Adrenal gland (tissue), 9 donors: ENCODE measurements at regions not wholly inside any gene's neighbourhood (a gene's known extent, or its start where the extent isn't known, plus 50 kb on each side); places are given as distances from the start of the nearest gene placed in this dataset.

ENCODE experiments used
- DNase-seq, 7 donors: peaks; one replicate each; pipeline ENCODE4 v3.0.0-alpha.2; 2019 to 2020
- H3K27ac ChIP-seq, 5 donors: fragments of 200-600 bp; sonication (generic) in 4 of 5; 1 replicate in 3 of 5; 2 replicates in 2 of 5; pipeline versions ENCODE4 v1.5.1 to v1.8.0; 2016 to 2020; ENCODE audit warnings: mild to moderate bottlenecking in 1 of 5
- H3K27me3 ChIP-seq: fragments of 200-600 bp; 2 replicates; pipeline ENCODE4 v1.8.0; 2021
- H3K36me3 ChIP-seq, 2 donors: fragments of 200-600 bp; replicated peaks in 1 of 2; 1 replicate in 1 of 2; 2 replicates in 1 of 2; pipeline versions ENCODE4 v1.5.1 to v1.8.0; 2018 to 2022
- H3K4me1 ChIP-seq, 2 donors: fragments of 200-600 bp; replicated peaks in 1 of 2; 1 replicate in 1 of 2; 2 replicates in 1 of 2; pipeline versions ENCODE4 v1.5.1 to v1.8.0; 2018 to 2021
- H3K4me3 ChIP-seq, 4 donors: fragments of 200-600 bp; sonication (generic) in 3 of 4; one replicate each; pipeline ENCODE4 v1.5.1; 2016 to 2018
- H3K9me3 ChIP-seq, 3 donors: fragments of 200-600 bp; sonication (generic) in 1 of 3; replicated peaks in 1 of 3; 1 replicate in 2 of 3; 2 replicates in 1 of 3; pipeline versions ENCODE4 v1.5.1 to v1.8.0; 2016 to 2021
- POLR2A ChIP-seq, 2 donors: fragments of 450-650 bp; IDR thresholded peaks; one replicate each; pipeline ENCODE4 v1.6.1; 2017; ENCODE audit warnings: antibody characterized with exemption in 2 of 2, mild to moderate bottlenecking in 2 of 2, moderate library complexity in 1 of 2
- WGBS, 4 donors: extraction: QIAGEN DNeasy Blood & Tissue Kit in 2 of 4; methylation state at CpG; one replicate each; pipeline versions ENCODE4 v1.1.5 to v1.1.7; 2013 to 2017; 5-methylcytosine and 5-hydroxymethylcytosine counted together
- intact Hi-C, 2 donors: fragments of 100-400 bp; cut with DNase I; formaldehyde crosslinking; loops; one replicate each; pipeline versions ENCODE4 v1.14.1 to v1.15.0; 2022 to 2023
- TF ChIP-seq, protein P1 (sequence below), 6 experiments: fragments of 450-650 bp in 4 of 6; fragments of 200-600 bp in 2 of 6; sonication (generic) in 1 of 6; IDR thresholded peaks; 1 replicate in 5 of 6; 2 replicates in 1 of 6; pipeline versions ENCODE4 v1.5.1 to v1.8.0; 2016 to 2021; ENCODE audit warnings: antibody characterized with exemption in 6 of 6, mild to moderate bottlenecking in 2 of 6, moderate library complexity in 1 of 6
- donor health status: healthy with polysubstance abuse.
- donor health status: Bipolar disorder and iron deficiency.
- donor health status: DM: yes; HTN: yes; CAD: no.
- donor health status: DM: no; HTN: no; CAD: no.
- donor health status: DM: no; HTN: no; CAD: no.

DNA sequence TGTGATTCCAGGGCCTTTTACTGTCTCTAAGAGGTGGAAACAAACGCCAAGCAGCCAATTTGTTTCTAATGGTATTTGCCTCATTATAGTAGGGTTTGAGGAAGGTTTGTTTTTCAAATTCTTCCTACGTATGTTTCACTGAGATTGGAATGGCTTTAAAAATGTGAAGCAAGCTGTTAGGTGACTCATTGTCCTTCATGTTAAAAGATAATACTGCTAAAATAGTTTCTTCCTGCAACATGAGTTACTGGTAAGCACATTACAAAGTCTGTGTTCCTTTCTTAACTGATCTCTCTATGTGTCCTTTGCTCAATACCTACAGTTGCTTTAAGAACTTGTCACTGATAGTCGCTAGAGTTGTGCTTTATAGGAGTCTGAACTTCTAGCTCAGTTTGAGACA lies 1183.9 kb downstream of the RPA4 start:
- H3K36me3 ChIP-seq = no peaks in the 10 kb centered on the region
- TF ChIP-seq, protein P1, sequence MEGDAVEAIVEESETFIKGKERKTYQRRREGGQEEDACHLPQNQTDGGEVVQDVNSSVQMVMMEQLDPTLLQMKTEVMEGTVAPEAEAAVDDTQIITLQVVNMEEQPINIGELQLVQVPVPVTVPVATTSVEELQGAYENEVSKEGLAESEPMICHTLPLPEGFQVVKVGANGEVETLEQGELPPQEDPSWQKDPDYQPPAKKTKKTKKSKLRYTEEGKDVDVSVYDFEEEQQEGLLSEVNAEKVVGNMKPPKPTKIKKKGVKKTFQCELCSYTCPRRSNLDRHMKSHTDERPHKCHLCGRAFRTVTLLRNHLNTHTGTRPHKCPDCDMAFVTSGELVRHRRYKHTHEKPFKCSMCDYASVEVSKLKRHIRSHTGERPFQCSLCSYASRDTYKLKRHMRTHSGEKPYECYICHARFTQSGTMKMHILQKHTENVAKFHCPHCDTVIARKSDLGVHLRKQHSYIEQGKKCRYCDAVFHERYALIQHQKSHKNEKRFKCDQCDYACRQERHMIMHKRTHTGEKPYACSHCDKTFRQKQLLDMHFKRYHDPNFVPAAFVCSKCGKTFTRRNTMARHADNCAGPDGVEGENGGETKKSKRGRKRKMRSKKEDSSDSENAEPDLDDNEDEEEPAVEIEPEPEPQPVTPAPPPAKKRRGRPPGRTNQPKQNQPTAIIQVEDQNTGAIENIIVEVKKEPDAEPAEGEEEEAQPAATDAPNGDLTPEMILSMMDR (IDR thresholded peaks at IDR 0.05) = no peak
- no peak for TF ChIP-seq POLR2A (IDR thresholded peaks at IDR 0.05)
- peak overlapping the region in 1 of 5 donors; percentile 21 for H3K27ac ChIP-seq
- H3K9me3 ChIP-seq = no peaks in the 10 kb centered on the region
- intact Hi-C loops = no loop called here
- no peaks in the 10 kb centered on the region for H3K27me3 ChIP-seq
- H3K4me1 ChIP-seq = peaks cover 0 to 13% of the 10 kb centered on the region in 2 donors
- 31 to 37% (median 34%) methylated on average over 3 of the region's 3 CpGs for WGBS, 4 donors
- no peak for DNase-seq
- no peak overlapping the region for H3K4me3 ChIP-seq

DNA sequence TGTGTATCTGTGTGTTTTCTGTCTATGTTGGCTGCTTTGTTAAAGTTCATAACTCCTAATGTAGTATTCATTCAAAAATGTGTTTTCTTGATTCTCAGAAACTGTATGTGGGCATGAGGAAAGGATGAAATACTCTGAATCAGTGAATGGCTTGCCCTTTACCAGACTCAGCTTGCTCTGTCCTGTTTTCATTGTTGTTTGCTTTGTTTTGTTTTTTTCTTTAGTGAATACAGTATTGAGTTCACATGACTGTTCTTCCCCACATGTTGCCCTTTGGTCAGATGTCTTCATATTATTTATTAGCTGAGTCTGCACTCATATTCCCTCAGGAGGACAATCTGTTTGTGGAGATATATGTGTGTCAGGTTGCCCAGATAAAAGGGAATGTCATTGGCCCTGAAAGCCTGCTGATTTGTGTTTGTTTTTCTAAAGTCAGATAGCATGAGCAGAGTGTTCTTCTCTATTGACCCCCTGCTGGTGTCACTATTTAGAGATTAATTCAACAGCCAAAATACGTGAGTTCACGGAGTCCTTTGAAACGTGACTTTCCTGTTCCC lies 1184.4 kb downstream of the RPA4 start:
- H3K27me3 ChIP-seq = no peaks in the 10 kb centered on the region
- peaks cover 0 to 13% of the 10 kb centered on the region in 2 donors for H3K4me1 ChIP-seq
- TF ChIP-seq POLR2A (IDR thresholded peaks at IDR 0.05) = no peak
- TF ChIP-seq, protein P1 (IDR thresholded peaks at IDR 0.05) = peak in 1 of 6 experiments; percentile 2
- H3K36me3 ChIP-seq = no peaks in the 10 kb centered on the region
- no peaks in the 10 kb centered on the region for H3K9me3 ChIP-seq
- H3K27ac ChIP-seq = peak overlapping the region in 1 of 5 donors; percentile 21
- peak in 1 of 7 donors; percentile 3 for DNase-seq
- H3K4me3 ChIP-seq = no peak overlapping the region
- 0 to 39% (median 21%) methylated on average over 3 of the region's 3 CpGs for WGBS, 4 donors
- intact Hi-C loops = no loop called here

DNA sequence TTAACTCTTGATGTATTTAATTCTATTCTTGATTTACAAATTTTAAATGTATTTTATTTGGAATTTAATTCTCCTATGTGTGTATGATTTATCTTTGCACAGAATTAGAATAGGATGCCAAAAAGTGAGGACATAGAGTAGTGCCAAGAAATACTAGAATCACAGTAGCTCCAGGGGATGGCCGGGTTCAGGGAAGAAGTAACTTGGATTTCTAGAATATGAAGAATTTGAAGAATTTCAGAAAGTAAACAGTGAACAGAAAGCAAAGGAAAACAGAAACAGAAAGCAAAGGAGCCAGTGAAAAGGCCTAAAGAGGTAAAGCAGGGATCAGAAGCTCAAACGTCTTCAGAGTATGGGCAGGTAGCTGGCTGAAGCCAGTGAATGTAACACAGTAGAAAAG lies 1187.6 kb downstream of the RPA4 start:
- WGBS, 4 donors = 39 to 69% (median 49%) methylated on average over 2 of the region's 2 CpGs
- intact Hi-C loops = no loop called here
- H3K4me1 ChIP-seq = peaks cover 0 to 13% of the 10 kb centered on the region in 2 donors
- no peaks in the 10 kb centered on the region for H3K36me3 ChIP-seq
- no peak for DNase-seq
- TF ChIP-seq, protein P1 (IDR thresholded peaks at IDR 0.05) = no peak
- no peak for TF ChIP-seq POLR2A (IDR thresholded peaks at IDR 0.05)
- no peaks in the 10 kb centered on the region for H3K27me3 ChIP-seq
- no peaks in the 10 kb centered on the region for H3K9me3 ChIP-seq
- no peak overlapping the region for H3K4me3 ChIP-seq
- H3K27ac ChIP-seq = no peak overlapping the region

DNA sequence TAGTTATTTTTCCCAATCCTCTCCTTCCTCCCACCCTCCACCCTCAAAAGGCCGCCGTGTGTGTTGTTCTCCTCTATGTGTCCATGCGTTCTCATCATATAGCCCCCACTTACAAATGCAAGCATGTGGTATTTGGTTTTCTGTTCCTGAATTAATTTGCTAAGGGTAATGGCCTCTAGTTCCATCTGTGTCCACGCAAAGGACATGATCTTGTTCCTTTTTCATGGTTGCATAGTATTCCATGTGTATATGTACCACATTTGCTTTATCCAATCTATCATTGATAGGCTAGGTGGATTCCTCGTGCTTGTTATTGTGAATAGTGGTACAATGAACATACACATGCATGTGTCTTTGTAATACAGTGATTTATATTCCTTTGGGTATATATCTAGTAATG lies 1193.7 kb downstream of the RPA4 start:
- H3K9me3 ChIP-seq = no peaks in the 10 kb centered on the region
- no peak overlapping the region for H3K4me3 ChIP-seq
- 84 to 90% (median 86%) methylated on average over 5 of the region's 5 CpGs for WGBS, 4 donors
- intact Hi-C loops = no loop called here
- TF ChIP-seq, protein P1 (IDR thresholded peaks at IDR 0.05) = no peak
- no peak for TF ChIP-seq POLR2A (IDR thresholded peaks at IDR 0.05)
- H3K36me3 ChIP-seq = no peaks in the 10 kb centered on the region
- no peak overlapping the region for H3K27ac ChIP-seq
- no peaks in the 10 kb centered on the region for H3K27me3 ChIP-seq
- no peak for DNase-seq
- H3K4me1 ChIP-seq = no peaks in the 10 kb centered on the region
